ENCODE measurements at regions not wholly inside any gene's neighbourhood (a gene's known extent, or its start where the extent isn't known, plus 50 kb on each side); places are given as distances from the start of the nearest gene placed in this dataset.
"Not testable (repeated sequence)": the region's sequence is repeated elsewhere in the genome, so short reads cannot be mapped to it uniquely, and the experiment has no call there.

DNA sequence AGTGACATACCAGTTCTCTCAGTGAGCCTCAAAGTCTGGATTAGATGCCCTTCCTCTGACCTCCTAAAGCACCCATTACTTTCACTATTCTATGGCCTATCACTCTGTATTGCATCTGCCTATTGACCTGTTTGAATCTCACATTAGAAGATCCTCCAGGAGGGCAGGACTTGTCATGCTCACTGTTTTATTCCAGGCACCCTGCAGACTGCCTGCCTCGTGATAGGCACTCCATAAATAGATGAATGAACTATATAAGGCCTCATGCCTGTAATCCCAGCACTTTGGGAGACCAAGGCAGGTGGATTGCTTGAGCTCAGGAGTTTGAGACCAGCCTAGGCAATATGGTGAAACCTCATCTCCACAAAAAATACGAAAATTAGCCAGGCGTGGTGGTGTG is 160.1 kb upstream of the CADM1 start:
- DNase-seq: no peak

DNA sequence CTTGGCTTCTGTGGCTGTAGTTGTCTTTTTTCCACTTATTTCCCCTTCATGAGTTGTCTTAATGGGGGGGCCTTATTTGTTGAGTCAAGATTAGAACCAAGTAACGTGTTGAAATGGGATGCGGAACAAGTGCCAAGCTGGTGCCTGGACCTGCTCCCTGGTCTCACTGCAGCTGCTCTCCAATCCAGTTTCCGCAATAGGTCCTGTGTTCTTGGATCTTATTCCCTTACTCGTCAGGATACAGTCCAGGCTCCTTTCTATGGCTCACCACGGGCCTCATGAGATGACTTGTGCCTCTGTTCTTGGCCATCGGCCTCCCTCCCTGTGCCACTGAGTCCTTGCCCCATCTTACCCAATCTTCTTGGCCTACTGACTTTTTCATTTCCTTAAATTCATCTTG is 159.6 kb upstream of the CADM1 start:
- no peak for DNase-seq

- DNase-seq: no peak
Observed at GRCh38 chr11:115660030-115660805, 156.0 kb upstream of the CADM1 start.

DNA sequence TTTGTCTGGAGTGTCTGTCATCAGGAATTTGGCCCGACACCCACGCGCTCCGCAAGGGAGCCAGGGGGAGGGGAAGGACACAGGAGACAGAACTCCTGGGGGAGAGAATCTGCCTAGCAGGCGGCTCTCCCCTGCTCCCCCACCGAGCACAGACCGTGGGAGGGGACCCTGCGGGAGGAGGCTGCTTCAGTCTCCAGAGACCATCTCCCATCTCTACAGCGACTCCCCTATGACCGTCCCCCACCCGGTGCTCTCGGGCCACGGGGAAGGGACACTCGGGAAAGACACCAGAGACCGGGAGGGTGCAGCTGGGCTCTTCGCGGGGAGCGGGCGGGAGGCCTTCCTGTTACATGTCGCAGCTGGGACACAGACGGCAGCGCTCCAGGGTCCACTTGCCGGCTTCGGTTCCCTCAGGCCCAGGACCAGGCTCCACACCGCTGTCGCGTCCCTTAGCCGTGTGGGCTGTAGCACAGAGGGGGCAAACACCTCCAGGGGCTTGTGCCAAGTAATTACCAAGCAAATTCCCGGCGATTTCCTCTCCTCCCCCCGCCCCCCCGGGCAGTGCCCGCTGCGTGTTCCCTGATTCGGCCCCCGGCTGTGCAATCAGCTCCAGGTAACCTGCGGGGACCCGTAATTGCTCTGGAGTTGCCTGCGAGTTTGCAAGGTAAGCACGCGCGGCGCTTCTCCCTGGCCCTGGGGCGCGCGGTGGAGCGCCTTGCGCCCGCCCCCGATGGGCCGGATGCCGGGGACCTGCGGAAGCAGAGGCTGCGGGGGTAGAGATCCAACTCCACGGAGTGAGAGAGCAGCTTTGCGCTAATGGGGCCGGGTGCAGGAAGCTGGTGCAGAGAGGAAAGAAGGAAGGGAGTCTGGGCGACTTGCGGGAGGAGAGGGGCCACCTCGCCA is 155.1 kb upstream of the CADM1 start:
- DNase-seq: no peak

GRCh38 chr11:115657586-115657985 is 153.4 kb upstream of the CADM1 start:
- no peak for DNase-seq

- DNase-seq: no peak
Observed at GRCh38 chr11:115656669-115657068, 152.5 kb upstream of the CADM1 start.

DNA sequence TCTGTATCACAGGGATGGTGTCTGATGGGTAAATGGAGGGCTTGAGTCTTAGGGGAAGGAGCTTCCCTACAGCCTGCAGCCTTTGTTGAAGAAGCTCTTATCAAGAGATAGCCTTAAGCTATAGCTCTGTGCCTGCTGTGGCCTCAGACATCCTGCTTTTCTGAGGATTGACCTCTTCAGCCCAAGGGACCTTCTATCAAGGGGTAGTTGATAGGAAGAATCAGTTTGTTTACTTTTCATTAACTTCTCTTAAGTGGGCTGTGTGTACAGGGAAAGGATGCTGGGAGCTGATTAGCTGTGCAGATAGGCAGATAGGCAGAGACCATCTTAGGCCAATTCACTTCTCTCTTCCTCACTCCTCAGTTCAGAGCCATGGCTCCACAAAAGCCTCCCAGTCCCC is 151.8 kb upstream of the CADM1 start:
- no peak for DNase-seq

DNA sequence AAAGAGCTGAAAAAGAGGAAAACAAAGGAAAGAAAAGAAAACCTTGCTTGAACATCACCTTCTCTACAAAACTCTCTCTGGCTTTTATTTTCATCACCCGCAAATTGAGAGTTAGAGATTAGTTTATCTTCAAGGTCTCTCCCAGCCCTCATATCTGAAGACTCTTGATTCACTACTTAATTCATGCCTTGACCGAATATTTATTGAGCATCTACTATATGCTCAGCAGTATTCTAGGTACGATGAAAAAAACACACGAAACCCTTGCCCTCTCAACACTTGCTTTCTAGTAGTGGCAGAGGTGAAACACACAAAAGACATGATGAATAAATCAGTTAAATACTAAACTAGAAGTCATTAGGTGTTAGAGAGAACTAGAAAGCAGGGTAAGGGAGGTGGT is 150.6 kb upstream of the CADM1 start:
- no peak for DNase-seq

GRCh38 chr11:115653926-115654325 is 149.7 kb upstream of the CADM1 start:
- DNase-seq: no peak

GRCh38 chr11:115653076-115653475 is 148.9 kb upstream of the CADM1 start:
- no peak for DNase-seq

- no peak for DNase-seq
Observed at GRCh38 chr11:115652496-115652895, 148.3 kb upstream of the CADM1 start.

GRCh38 chr11:115652094-115652493 is 147.9 kb upstream of the CADM1 start:
- DNase-seq: no peak

DNA sequence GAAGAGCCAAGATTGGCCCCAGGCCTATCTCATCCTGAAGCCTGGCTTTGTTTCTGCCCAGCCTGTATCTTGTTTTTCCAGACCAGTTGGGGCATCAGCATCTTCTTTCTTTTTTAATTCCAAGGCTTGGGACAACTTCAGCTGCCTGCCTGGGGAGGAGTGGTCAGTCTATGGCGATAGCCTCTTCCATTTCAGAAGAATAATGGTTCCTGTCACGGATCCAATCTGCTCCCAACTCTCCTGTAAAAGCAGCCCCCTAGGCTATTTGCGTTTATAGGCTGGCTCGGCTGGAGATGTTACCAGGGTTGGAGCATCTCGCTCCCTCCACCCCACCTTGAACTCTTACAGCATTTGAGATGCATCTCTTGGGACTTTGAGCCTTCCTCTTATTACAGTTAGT is 145.2 kb upstream of the CADM1 start:
- DNase-seq: no peak

DNA sequence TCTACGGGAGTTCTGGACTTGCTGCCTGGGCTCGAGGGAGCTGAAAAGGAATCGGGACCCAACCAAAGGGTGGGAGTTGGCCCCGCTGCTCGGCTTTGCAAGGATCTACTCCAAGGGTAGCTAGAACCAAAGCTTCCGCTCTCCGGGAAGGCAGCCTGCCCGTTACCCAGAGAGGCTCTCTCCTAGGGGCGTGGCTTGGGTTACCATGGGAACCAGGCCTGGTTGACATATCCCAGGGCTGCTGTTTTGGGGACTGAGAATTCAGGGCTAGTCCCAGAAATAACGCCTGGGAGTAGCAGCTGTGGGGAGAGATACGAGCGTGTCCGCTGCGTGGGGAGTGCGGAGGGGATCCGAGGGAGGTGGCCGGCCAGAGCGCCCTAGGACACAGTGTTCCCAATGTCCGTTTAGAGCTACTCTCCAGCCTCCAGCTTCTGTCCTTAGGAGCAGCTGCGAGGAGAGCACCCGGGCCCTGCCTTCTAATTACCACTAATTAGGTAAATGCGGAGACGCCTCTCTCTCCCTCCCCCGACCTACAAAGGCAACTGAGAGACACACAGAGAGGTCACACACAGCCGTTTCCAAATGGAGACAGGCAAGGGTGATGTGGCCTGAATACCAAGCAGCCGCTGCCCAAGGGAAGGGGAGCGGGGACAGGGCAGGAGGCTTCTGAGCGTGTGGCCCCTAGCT is 141.6 kb upstream of the CADM1 start:
- no peak for DNase-seq

DNA sequence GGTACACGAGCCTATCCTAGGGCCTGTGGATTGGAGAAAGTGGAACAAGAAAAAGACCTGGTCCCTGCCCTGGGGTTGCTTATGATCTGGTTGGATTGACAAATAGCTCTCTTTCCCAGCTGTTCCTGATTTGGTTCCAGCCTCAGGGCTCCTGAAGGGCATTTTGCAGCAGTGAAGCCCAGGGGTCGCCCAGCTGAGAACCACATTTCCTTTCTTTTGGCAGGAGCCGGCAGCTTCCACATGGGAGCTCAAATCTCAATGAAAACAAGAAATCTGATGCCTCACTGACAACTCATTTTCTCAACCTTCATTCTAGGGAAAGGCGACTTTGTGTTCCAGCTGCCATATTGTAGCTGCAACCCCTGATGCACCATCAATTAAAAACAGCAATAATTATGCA is 140.6 kb upstream of the CADM1 start:
- no peak for DNase-seq

DNA sequence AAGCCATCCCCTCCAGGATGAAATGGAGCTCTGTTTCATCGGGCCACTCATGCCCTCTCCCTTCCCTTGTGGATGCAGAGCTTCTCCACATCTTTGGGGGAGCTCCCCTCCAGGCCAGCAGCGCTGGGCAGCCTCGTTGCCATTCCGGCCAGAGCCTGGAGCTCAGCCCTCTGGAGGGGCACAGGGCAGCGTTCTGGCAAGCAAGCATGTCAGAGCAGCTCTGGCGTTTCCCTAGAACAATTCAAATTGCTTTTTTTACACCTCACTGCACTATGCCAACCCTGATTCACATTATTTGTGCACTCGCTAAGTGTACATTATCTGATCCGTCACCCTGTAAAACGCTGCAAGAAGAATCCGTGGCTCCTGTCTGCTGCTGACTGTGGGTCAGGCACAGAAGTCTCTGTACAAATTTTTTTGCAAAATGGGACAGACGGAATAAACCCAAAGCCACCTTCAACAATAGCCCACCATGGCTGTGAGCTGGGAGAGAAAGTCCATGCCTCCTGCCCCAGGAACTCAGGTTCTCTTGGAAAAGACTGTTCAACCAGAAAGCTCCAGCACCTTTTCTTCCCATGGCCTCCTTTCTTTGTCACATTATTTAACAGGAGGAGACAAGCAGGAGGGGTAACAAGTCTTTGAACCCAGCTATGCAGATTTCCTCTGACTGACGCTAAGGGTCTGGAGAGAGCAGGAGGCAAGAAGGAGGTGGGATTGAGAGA is 139.5 kb upstream of the CADM1 start:
- no peak for DNase-seq

GRCh38 chr11:115642660-115643059 is 138.4 kb upstream of the CADM1 start:
- no peak for DNase-seq

DNA sequence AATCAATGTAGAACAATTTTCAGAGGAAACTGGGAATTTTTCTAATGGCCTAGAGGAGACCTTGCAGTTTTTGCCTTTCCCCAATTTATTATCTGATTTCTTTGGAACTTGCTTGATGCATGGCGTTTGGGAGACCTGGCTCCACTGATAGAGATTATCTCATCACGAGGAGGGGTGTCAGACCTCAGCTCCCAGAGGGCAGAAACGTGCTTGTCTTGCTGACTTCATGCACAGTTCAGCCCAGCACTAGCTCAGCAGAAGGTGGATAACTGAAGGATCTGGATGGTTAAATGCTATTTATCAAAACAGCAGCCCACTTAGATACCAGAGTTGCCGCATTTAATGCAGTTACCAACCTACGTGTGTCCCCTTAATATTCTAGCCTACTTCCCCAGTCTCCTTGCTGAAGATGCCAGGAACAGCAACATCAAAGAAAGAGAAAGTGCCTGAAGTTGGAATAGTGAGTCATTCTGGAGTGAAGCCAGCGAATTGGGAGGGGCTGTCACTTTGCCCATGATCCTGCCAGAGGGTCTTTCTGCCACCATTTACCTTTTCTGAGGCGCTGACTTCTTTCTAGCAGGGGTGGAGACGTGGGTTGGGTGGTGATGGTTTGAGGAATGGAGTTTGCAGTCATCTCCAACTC is 133.5 kb upstream of the CADM1 start:
- no peak for DNase-seq

DNA sequence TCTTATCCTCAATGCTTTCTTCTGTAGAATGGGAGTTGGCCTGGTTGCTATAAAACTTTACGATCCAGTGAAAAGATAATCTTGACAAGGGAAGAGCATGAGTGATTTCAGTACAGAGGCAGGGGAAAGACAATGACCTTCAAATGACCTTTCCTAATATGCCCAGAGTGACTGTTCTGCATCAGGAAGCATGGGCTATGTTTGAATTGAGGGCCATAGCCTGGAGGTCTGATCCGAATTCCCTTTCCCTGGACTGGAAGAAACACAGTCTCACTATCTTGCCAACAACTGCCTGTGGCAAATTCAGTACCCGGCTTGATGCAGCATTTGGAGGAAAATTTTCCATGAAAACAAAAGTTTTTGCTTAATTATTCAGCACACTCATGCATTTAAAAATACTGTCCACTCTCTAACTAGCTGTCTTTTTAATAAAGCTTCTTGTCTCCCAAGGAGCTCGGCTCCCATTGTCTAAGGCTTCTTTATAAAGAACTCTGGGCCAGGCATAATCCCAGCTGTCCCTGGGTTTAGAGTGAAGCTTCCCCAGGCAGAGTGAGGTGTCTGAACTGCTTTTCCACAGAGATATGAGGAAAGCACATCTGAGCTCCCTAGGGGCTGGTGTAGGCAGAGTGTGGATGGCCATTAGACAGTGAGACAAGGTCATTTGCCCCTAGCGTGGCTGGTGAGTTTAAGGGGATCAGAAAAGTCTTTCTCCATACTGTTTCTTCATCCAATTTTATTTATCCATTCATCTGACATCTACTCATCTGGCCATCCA is 132.7 kb upstream of the CADM1 start:
- DNase-seq: no peak

GRCh38 chr11:115633977-115634376 is 129.8 kb upstream of the CADM1 start:
- not testable (repeated sequence) for DNase-seq

DNA sequence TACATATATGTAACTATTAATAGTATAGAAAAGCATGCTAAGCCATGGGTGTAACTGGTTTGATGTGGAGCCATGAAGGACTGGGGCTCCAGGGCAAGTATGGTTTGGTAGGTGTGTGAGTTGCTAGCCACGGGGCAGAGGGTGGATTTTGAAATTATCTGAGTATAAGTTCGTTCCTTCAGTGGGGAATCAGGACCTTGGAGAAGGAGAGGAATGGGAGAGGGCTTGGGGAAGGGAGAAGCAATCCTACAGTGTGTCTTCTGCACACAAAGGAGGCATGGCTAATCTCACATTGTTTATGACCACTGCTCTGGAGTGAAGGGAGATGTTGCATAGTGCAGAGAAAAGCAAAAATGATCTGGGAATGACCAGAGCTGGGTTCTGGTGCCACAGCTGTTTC is 127.8 kb upstream of the CADM1 start:
- no peak for DNase-seq

DNA sequence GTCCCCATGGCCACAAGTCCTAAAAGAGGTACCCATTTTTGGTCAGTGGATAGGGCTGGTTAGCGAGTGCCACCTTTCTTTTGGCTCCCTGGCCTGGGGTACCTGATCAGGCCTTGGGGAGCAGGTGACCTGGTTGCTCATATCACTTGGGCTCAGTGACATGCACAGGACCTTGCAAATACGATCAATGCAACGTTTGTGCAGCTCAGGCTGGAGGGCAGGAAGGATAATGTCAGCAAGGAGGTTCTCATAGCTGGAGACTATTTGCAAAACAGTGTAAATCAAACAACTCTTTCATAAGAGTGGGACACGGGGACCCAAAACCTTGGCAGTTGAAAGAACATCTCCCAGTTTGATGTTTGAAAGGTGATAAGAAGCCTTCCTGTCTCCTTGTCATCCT is 127.4 kb upstream of the CADM1 start:
- no peak for DNase-seq
